IMR-90 (cell line): ENCODE measurements at regions not wholly inside any gene's neighbourhood (a gene's known extent, or its start where the extent isn't known, plus 50 kb on each side); places are given as distances from the start of the nearest gene placed in this dataset.

Experiments
- ATAC-seq: fragments of 200-7000 bp; cut with Tn5 transposase; 2 replicates; pipeline ENCODE4 v1.9.1; 2020; ENCODE audit warnings: low read depth, mild to moderate bottlenecking, moderate library complexity
- BruUV-seq: library from RNA; stranded (reverse); fragments of 400-500 nt; replicated peaks from 2 replicates; lab custom pipeline; 2021; lab: Mats Ljungman, UMichigan
- CTCF ChIA-PET: fragments of 300-600 bp; formaldehyde crosslinking; extraction: SDS; loops from one replicate; lab custom pipeline; 2021; ENCODE audit warnings: antibody characterized with exemption; lab: Yijun Ruan, JAX
- POLR2A ChIA-PET: fragments of 300-600 bp; sonication (Branson Sonifier 250); formaldehyde crosslinking; loops from one replicate; lab custom pipeline; 2022; ENCODE audit warnings: antibody characterized with exemption; ENCODE audit not compliant: unreplicated experiment; lab: Charles Lee
- DNase-seq: peaks from one replicate; pipeline ENCODE4 v3.0.0; 2013
- H2AFZ ChIP-seq: replicated peaks from 2 replicates; pipeline ENCODE3; 2013; ENCODE audit warnings: low read length, mild to moderate bottlenecking; ENCODE audit not compliant: poor library complexity
- H2AK5ac ChIP-seq: 2 replicates; pipeline ENCODE4 v1.6.1; 2013; ENCODE audit warnings: low read depth, low read length, inconsistent platforms
- H2AK9ac ChIP-seq: replicated peaks from 2 replicates; pipeline ENCODE3; 2013; ENCODE audit warnings: mild to moderate bottlenecking, low read depth, low read length, moderate library complexity; ENCODE audit not compliant: poor library complexity
- H2BK120ac ChIP-seq: 2 replicates; pipeline ENCODE4 v1.6.1; 2013; ENCODE audit warnings: low read depth, low read length, inconsistent platforms
- H2BK15ac ChIP-seq: 3 replicates; pipeline ENCODE4 v1.6.1; 2013; ENCODE audit warnings: low read depth, low read length, inconsistent platforms
- H2BK20ac ChIP-seq: 2 replicates; pipeline ENCODE4 v1.6.1; 2013; ENCODE audit warnings: low read depth, mild to moderate bottlenecking, inconsistent platforms, low read length, moderate library complexity
- H2BK5ac ChIP-seq: 2 replicates; pipeline ENCODE4 v1.6.1; 2013; ENCODE audit warnings: mild to moderate bottlenecking, low read depth, low read length, inconsistent platforms; ENCODE audit not compliant: poor library complexity, severe bottlenecking
- H3K14ac ChIP-seq: replicated peaks from 2 replicates; pipeline ENCODE4 v1.6.1; 2013; ENCODE audit warnings: low read depth, low read length, inconsistent platforms
- H3K18ac ChIP-seq: 2 replicates; pipeline ENCODE4 v1.6.1; 2013; ENCODE audit warnings: low read depth, low read length, control low read depth
- H3K23ac ChIP-seq: 2 replicates; pipeline ENCODE4 v1.6.1; 2013; ENCODE audit warnings: low read depth, low read length, inconsistent platforms
- H3K27ac ChIP-seq: 2 replicates; pipeline ENCODE4 v1.5.1; 2013; ENCODE audit warnings: mild to moderate bottlenecking, control low read depth, low read length; ENCODE audit not compliant: insufficient read depth
- H3K27me3 ChIP-seq: 2 replicates; pipeline ENCODE4 v1.6.1; 2013; ENCODE audit warnings: low read length; ENCODE audit not compliant: control insufficient read depth, insufficient read depth
- H3K36me3 ChIP-seq: 2 replicates; pipeline ENCODE4 v1.6.1; 2013; ENCODE audit warnings: low read length, mixed read lengths; ENCODE audit not compliant: control insufficient read depth, insufficient read depth
- H3K4ac ChIP-seq: 2 replicates; pipeline ENCODE4 v1.6.1; 2013; ENCODE audit warnings: low read depth, low read length, inconsistent platforms
- H3K4me1 ChIP-seq: 2 replicates; pipeline ENCODE4 v1.6.1; 2013; ENCODE audit warnings: low read length, mixed read lengths; ENCODE audit not compliant: control insufficient read depth, insufficient read depth
- H3K4me2 ChIP-seq: 2 replicates; pipeline ENCODE4 v1.6.1; 2013; ENCODE audit warnings: low read depth, mild to moderate bottlenecking, control low read depth, low read length, moderate library complexity
- H3K4me3 ChIP-seq: 2 replicates; pipeline ENCODE4 v1.5.1; 2013; ENCODE audit warnings: low read depth, mild to moderate bottlenecking, control low read depth, low read length, moderate library complexity; ENCODE audit not compliant: insufficient read depth
- H3K56ac ChIP-seq: 2 replicates; pipeline ENCODE4 v1.6.1; 2013; ENCODE audit warnings: low read length, inconsistent platforms; ENCODE audit not compliant: insufficient read depth; ENCODE audit errors: extremely low read depth
- H3K79me1 ChIP-seq, 2 experiments: 2 replicates each; pipeline ENCODE4 v1.6.1; 2013; ENCODE audit warnings: low read length in 2 of 2, inconsistent platforms in 1 of 2, low read depth in 1 of 2
- H3K9ac ChIP-seq: 2 replicates; pipeline ENCODE4 v1.6.1; 2013; ENCODE audit warnings: low read depth, low read length, control low read depth
- H3K9me1 ChIP-seq: 2 replicates; pipeline ENCODE4 v1.6.1; 2013; ENCODE audit warnings: low read length, inconsistent platforms; ENCODE audit not compliant: insufficient read depth
- H3K9me3 ChIP-seq: 2 replicates; pipeline ENCODE4 v1.6.1; 2013; ENCODE audit warnings: low read length; ENCODE audit not compliant: control insufficient read depth, insufficient read depth
- H4K20me1 ChIP-seq: 2 replicates; pipeline ENCODE4 v1.6.1; 2013; ENCODE audit warnings: low read length, inconsistent platforms; ENCODE audit not compliant: insufficient read depth
- H4K5ac ChIP-seq: 2 replicates; pipeline ENCODE4 v1.6.1; 2013; ENCODE audit warnings: mild to moderate bottlenecking, low read depth, low read length, control low read depth
- H4K8ac ChIP-seq, 2 experiments: 2 replicates each; pipeline ENCODE4 v1.6.1; 2013; ENCODE audit warnings: low read depth in 2 of 2, low read length in 2 of 2, control low read depth in 1 of 2, inconsistent platforms in 1 of 2
- H4K91ac ChIP-seq: 2 replicates; pipeline ENCODE4 v1.6.1; 2013; ENCODE audit warnings: low read depth, low read length, inconsistent platforms; ENCODE audit not compliant: insufficient read depth
- BHLHE40 ChIP-seq: fragments of 150-350 bp; IDR thresholded peaks from 2 replicates; pipeline ENCODE4 v1.6.1; 2016; ENCODE audit warnings: mild to moderate bottlenecking, low read depth, low read length
- CEBPB ChIP-seq: IDR thresholded peaks from 2 replicates; pipeline ENCODE4 v1.6.1; 2012; ENCODE audit warnings: low read depth, low read length, improper control_type of control experiment
- CHD1 ChIP-seq: IDR thresholded peaks from 2 replicates; pipeline ENCODE4 v1.6.1; 2012; ENCODE audit warnings: low read depth, low read length, improper control_type of control experiment
- CTCF ChIP-seq: conservative IDR thresholded peaks from 2 replicates; pipeline ENCODE4 v1.5.1; 2012; ENCODE audit warnings: mild to moderate bottlenecking, low read depth, low read length, improper control_type of control experiment
- ELK1 ChIP-seq: fragments of 150-350 bp; IDR thresholded peaks from 2 replicates; pipeline ENCODE4 v1.6.1; 2016; ENCODE audit warnings: low read depth, mild to moderate bottlenecking, low read length, moderate library complexity, borderline replicate concordance
- FOS ChIP-seq: fragments of 150-350 bp; IDR thresholded peaks from 2 replicates; pipeline ENCODE4 v1.6.1; 2016; ENCODE audit warnings: low read depth, low read length
- MAFK ChIP-seq: IDR thresholded peaks from 2 replicates; pipeline ENCODE4 v1.6.1; 2012; ENCODE audit warnings: low read depth, low read length, improper control_type of control experiment
- MAZ ChIP-seq: IDR thresholded peaks from 2 replicates; pipeline ENCODE4 v1.6.1; 2012; ENCODE audit warnings: low read depth, mild to moderate bottlenecking, low read length, improper control_type of control experiment, moderate library complexity, borderline replicate concordance
- MXI1 ChIP-seq: IDR thresholded peaks from 2 replicates; pipeline ENCODE4 v1.6.1; 2012; ENCODE audit warnings: low read depth, mild to moderate bottlenecking, low read length, moderate library complexity, borderline replicate concordance
- NFE2L2 ChIP-seq: fragments of 150-350 bp; IDR thresholded peaks from 2 replicates; pipeline ENCODE4 v1.6.1; 2016; ENCODE audit warnings: low read depth, mild to moderate bottlenecking, low read length
- POLR2A ChIP-seq: IDR thresholded peaks from 2 replicates; pipeline ENCODE4 v1.6.1; 2012; ENCODE audit warnings: mild to moderate bottlenecking, low read depth, low read length
- RAD21 ChIP-seq: IDR thresholded peaks from 2 replicates; pipeline ENCODE4 v1.6.1; 2012; ENCODE audit warnings: low read length, improper control_type of control experiment
- RCOR1 ChIP-seq: IDR thresholded peaks from 2 replicates; pipeline ENCODE4 v1.6.1; 2012; ENCODE audit warnings: mild to moderate bottlenecking, low read length, improper control_type of control experiment; ENCODE audit not compliant: insufficient replicate concordance
- RFX5 ChIP-seq: IDR thresholded peaks from 2 replicates; pipeline ENCODE4 v1.8.0; 2012; ENCODE audit warnings: low read depth, mild to moderate bottlenecking, low read length, moderate library complexity
- SMC3 ChIP-seq: fragments of 150-350 bp; IDR thresholded peaks from 2 replicates; pipeline ENCODE4 v1.6.1; 2016; ENCODE audit warnings: low read depth, mild to moderate bottlenecking, antibody characterized with exemption, low read length, moderate library complexity
- USF2 ChIP-seq: fragments of 150-350 bp; IDR thresholded peaks from 2 replicates; pipeline ENCODE4 v1.6.1; 2017; ENCODE audit warnings: mild to moderate bottlenecking, antibody characterized with exemption, low read length, low read depth
- WGBS, 2 experiments: methylation state at CpG; one replicate each; pipeline versions ENCODE4 v1.1.5 to v1.1.7; 2013; ENCODE audit warnings: missing lambda C conversion rate in 2 of 2; ENCODE audit not compliant: insufficient read length in 1 of 2; ENCODE audit errors: extremely low coverage in 2 of 2; 5-methylcytosine and 5-hydroxymethylcytosine counted together
- dilution Hi-C: fragments of 300-500 bp; cut with HindIII; formaldehyde crosslinking; loops from one replicate; pipeline ENCODE4 v1.14.3; 2018; ENCODE audit warnings: low sequenced_read_pairs; ENCODE audit not compliant: unreplicated experiment
- in situ Hi-C: fragments of 300-500 bp; cut with MboI; formaldehyde crosslinking; loops from 3 replicates; pipeline ENCODE4 v1.14.3; 2019; ENCODE audit warnings: low sequenced_read_pairs, inconsistent platforms, mixed read lengths
- intact Hi-C: fragments of 100-400 bp; cut with micrococcal nuclease; formaldehyde crosslinking; loops from 2 replicates; pipeline ENCODE4 v1.10.0; 2022

GRCh38 chrX:148316446-148316845 is 184.0 kb upstream of the AFF2 start:
- no peak overlapping the region for H3K14ac ChIP-seq
- H2BK120ac ChIP-seq: no peak overlapping the region

More at GRCh38 chrX:148316446-148316845, 184.0 kb upstream of the AFF2 start:
- CTCF ChIA-PET: no interaction called here
- Histone ChIP-seq H2BK20ac (no peak overlapping the region), H3K23ac (no peak overlapping the region), H2BK15ac (no peak overlapping the region), H3K27me3 (no peaks in the 10 kb centered on the region), H3K4ac (no peak overlapping the region), H2BK5ac (no peak overlapping the region), H3K27ac (no peak overlapping the region), H3K4me2 (no peak overlapping the region), H2AK9ac (no peak overlapping the region), H3K9ac (no peak overlapping the region), H4K5ac (no peak overlapping the region), H3K4me3 (no peak overlapping the region), H3K36me3 (no peaks in the 10 kb centered on the region), H4K8ac (no peak overlapping the region), H4K20me1 (no peaks in the 10 kb centered on the region), H3K9me1 (no peaks in the 10 kb centered on the region), H2AFZ (no peak overlapping the region), H3K56ac (no peak overlapping the region), H3K4me1 (no peaks in the 10 kb centered on the region), H3K79me1 (no peaks in the 10 kb centered on the region), H3K18ac (no peak overlapping the region), H3K9me3 (peaks cover 7% of the 10 kb centered on the region; the same call in 1 of the 2 replicates), H4K91ac (no peak overlapping the region), H2AK5ac (no peak overlapping the region)
- intact Hi-C loops (no loop called here), dilution Hi-C loops (no loop called here), in situ Hi-C loops (no loop called here)
- WGBS, 2 experiments: no CpG with 5 or more reads among the region's 1 CpG
- DNase-seq (no peak), ATAC-seq (no peak)
- POLR2A ChIA-PET: no interaction called here
- BruUV-seq: no TSS peak
- TF ChIP-seq BHLHE40 (no peak), ELK1 (no peak), CEBPB (no peak), SMC3 (no peak), FOS (no peak), USF2 (no peak), RFX5 (no peak), MAZ (no peak), RCOR1 (no peak), MXI1 (no peak), CHD1 (no peak), RAD21 (no peak), POLR2A (no peak), CTCF (no peak), MAFK (no peak), NFE2L2 (no peak)
